H1 (cell line): ENCODE measurements at regions not wholly inside any gene's neighbourhood (a gene's known extent, or its start where the extent isn't known, plus 50 kb on each side); places are given as distances from the start of the nearest gene placed in this dataset.

Source experiments
- BCL11A ChIP-seq, 2 experiments: IDR thresholded peaks; one replicate each; pipeline ENCODE4 v1.6.1; 2011; ENCODE audit warnings: low read depth in 2 of 2, low read length in 2 of 2, mild to moderate bottlenecking in 2 of 2
- EZH2 ChIP-seq: fragments of 200-600 bp; sonication (generic); IDR thresholded peaks from 2 replicates; pipeline ENCODE4 v1.7.1; 2012; ENCODE audit warnings: low read depth, mild to moderate bottlenecking, moderate library complexity, low read length, inconsistent platforms; ENCODE audit not compliant: severe bottlenecking
- RAD21 ChIP-seq, 2 experiments: IDR thresholded peaks in 1 of 2; conservative IDR thresholded peaks in 1 of 2; 2 replicates each; pipeline ENCODE4 v1.6.1; 2011; ENCODE audit warnings: low read depth in 2 of 2, low read length in 2 of 2, improper control_type of control experiment in 1 of 2, inconsistent platforms in 1 of 2, mild to moderate bottlenecking in 1 of 2, moderate library complexity in 1 of 2
- RNF2 ChIP-seq: fragments of 200-900, 300-1000 bp; sonication (generic); IDR thresholded peaks from 2 replicates; pipeline ENCODE4 v1.7.1; 2016; ENCODE audit warnings: borderline replicate concordance, low read depth, mild to moderate bottlenecking, antibody characterized with exemption, low read length; ENCODE audit not compliant: poor library complexity, severe bottlenecking; ENCODE audit errors: missing control alignments
- SIRT6 ChIP-seq: IDR thresholded peaks from one replicate; pipeline ENCODE4 v1.7.1; 2012; ENCODE audit warnings: low read length, inconsistent platforms
- TF ChIP-seq, protein P1 (sequence below): fragments of 300-600 bp; sonication (generic); IDR thresholded peaks from 2 replicates; pipeline ENCODE4 v1.7.1; 2012; ENCODE audit warnings: low read length, moderate library complexity, mild to moderate bottlenecking, inconsistent platforms; ENCODE audit not compliant: insufficient replicate concordance

DNA sequence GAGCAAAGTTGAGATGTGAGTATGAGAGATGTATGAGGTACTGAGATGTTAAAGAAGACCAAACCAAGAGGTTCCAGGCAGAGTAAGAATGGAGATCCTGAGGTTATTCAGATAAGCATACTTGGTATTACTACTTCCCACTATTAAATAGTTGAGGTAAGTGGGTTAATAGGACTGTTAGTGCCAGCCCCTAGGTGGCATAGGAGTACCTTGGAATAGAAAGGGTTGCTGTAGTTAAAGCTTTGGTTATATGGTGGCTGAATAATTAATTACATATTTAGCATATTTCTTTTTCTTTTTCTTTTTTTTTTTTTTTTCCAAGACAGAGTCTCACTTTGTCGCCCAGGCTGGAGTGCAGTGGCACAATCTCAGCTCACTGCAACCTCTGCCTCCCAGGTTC, 397.9 kb upstream of the TMPRSS15 start (continued):
- TF ChIP-seq, protein P1, sequence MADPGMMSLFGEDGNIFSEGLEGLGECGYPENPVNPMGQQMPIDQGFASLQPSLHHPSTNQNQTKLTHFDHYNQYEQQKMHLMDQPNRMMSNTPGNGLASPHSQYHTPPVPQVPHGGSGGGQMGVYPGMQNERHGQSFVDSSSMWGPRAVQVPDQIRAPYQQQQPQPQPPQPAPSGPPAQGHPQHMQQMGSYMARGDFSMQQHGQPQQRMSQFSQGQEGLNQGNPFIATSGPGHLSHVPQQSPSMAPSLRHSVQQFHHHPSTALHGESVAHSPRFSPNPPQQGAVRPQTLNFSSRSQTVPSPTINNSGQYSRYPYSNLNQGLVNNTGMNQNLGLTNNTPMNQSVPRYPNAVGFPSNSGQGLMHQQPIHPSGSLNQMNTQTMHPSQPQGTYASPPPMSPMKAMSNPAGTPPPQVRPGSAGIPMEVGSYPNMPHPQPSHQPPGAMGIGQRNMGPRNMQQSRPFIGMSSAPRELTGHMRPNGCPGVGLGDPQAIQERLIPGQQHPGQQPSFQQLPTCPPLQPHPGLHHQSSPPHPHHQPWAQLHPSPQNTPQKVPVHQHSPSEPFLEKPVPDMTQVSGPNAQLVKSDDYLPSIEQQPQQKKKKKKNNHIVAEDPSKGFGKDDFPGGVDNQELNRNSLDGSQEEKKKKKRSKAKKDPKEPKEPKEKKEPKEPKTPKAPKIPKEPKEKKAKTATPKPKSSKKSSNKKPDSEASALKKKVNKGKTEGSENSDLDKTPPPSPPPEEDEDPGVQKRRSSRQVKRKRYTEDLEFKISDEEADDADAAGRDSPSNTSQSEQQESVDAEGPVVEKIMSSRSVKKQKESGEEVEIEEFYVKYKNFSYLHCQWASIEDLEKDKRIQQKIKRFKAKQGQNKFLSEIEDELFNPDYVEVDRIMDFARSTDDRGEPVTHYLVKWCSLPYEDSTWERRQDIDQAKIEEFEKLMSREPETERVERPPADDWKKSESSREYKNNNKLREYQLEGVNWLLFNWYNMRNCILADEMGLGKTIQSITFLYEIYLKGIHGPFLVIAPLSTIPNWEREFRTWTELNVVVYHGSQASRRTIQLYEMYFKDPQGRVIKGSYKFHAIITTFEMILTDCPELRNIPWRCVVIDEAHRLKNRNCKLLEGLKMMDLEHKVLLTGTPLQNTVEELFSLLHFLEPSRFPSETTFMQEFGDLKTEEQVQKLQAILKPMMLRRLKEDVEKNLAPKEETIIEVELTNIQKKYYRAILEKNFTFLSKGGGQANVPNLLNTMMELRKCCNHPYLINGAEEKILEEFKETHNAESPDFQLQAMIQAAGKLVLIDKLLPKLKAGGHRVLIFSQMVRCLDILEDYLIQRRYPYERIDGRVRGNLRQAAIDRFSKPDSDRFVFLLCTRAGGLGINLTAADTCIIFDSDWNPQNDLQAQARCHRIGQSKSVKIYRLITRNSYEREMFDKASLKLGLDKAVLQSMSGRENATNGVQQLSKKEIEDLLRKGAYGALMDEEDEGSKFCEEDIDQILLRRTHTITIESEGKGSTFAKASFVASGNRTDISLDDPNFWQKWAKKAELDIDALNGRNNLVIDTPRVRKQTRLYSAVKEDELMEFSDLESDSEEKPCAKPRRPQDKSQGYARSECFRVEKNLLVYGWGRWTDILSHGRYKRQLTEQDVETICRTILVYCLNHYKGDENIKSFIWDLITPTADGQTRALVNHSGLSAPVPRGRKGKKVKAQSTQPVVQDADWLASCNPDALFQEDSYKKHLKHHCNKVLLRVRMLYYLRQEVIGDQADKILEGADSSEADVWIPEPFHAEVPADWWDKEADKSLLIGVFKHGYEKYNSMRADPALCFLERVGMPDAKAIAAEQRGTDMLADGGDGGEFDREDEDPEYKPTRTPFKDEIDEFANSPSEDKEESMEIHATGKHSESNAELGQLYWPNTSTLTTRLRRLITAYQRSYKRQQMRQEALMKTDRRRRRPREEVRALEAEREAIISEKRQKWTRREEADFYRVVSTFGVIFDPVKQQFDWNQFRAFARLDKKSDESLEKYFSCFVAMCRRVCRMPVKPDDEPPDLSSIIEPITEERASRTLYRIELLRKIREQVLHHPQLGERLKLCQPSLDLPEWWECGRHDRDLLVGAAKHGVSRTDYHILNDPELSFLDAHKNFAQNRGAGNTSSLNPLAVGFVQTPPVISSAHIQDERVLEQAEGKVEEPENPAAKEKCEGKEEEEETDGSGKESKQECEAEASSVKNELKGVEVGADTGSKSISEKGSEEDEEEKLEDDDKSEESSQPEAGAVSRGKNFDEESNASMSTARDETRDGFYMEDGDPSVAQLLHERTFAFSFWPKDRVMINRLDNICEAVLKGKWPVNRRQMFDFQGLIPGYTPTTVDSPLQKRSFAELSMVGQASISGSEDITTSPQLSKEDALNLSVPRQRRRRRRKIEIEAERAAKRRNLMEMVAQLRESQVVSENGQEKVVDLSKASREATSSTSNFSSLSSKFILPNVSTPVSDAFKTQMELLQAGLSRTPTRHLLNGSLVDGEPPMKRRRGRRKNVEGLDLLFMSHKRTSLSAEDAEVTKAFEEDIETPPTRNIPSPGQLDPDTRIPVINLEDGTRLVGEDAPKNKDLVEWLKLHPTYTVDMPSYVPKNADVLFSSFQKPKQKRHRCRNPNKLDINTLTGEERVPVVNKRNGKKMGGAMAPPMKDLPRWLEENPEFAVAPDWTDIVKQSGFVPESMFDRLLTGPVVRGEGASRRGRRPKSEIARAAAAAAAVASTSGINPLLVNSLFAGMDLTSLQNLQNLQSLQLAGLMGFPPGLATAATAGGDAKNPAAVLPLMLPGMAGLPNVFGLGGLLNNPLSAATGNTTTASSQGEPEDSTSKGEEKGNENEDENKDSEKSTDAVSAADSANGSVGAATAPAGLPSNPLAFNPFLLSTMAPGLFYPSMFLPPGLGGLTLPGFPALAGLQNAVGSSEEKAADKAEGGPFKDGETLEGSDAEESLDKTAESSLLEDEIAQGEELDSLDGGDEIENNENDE = no peak
- TF ChIP-seq RAD21 (IDR thresholded peaks at IDR 0.05 in 1 of 2, conservative IDR thresholded peaks at IDR 0.05 in 1 of 2; ENCODE audit: low read depth in 2 of 2, low read length in 2 of 2) (peak; percentile 60 to 63), RNF2 (no peak), BCL11A (IDR thresholded peaks at IDR 0.05; ENCODE audit: low read depth in 2 of 2, low read length in 2 of 2) (no peak), SIRT6 (no peak), EZH2 (no peak)
